ENCODE measurements at regions not wholly inside any gene's neighbourhood (a gene's known extent, or its start where the extent isn't known, plus 50 kb on each side); places are given as distances from the start of the nearest gene placed in this dataset.

DNA sequence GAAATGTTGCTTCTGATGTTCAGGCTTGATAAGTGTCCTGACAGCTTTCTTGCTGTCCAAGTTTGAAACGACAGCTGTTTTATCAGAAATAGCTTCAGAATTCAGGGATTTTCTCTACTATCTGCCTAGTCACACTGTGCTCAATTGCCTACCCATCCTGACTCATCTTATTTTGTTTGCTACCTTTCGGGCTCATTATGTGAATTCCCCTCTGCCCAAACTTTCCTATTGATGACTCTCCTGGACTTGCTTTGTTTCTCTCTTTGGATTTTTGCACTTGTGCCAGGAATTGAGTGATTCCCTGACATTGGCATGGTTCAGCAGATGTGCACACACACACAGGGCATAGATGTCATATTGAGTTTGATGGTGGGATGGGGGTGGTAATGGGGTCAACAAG is 1052.6 kb upstream of the PIK3C3 start:
- TF ChIP-seq, protein P1, sequence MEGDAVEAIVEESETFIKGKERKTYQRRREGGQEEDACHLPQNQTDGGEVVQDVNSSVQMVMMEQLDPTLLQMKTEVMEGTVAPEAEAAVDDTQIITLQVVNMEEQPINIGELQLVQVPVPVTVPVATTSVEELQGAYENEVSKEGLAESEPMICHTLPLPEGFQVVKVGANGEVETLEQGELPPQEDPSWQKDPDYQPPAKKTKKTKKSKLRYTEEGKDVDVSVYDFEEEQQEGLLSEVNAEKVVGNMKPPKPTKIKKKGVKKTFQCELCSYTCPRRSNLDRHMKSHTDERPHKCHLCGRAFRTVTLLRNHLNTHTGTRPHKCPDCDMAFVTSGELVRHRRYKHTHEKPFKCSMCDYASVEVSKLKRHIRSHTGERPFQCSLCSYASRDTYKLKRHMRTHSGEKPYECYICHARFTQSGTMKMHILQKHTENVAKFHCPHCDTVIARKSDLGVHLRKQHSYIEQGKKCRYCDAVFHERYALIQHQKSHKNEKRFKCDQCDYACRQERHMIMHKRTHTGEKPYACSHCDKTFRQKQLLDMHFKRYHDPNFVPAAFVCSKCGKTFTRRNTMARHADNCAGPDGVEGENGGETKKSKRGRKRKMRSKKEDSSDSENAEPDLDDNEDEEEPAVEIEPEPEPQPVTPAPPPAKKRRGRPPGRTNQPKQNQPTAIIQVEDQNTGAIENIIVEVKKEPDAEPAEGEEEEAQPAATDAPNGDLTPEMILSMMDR (IDR thresholded peaks at IDR 0.05; ENCODE audit: extremely low read depth, insufficient read depth, missing control alignments), result no peak
- no peak for DNase-seq (ENCODE audit: low spot score)
- in situ Hi-C loops (cut with MboI; ENCODE audit: low pct_unique_long_range_greater_than_20kb, low sequenced_read_pairs, unreplicated experiment), result no loop called here

DNA sequence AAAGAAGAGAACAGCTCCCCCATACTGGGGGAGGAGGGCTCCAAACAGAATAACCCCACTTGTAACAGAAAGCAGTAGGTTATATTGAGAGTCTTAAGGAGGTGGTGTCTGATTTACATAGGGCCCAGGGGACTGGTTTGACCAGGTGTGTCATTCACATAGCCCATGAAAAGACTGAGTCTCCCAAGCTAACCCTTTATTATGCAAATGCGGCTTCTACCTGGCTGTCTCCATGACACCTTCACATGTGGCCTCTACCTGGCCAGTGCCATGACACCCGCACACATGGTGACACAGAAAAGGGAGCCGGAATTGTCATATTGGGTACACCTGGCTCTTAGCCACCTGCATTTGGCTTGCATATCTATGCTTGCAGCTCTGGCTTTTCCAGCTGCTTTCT is 1057.2 kb upstream of the PIK3C3 start:
- TF ChIP-seq, protein P1 (IDR thresholded peaks at IDR 0.05; ENCODE audit: extremely low read depth, insufficient read depth, missing control alignments), result no peak
- in situ Hi-C loops (cut with MboI; ENCODE audit: low pct_unique_long_range_greater_than_20kb, low sequenced_read_pairs, unreplicated experiment), result no loop called here
- no peak for DNase-seq (ENCODE audit: low spot score)

- in situ Hi-C loops (cut with MboI; ENCODE audit: low pct_unique_long_range_greater_than_20kb, low sequenced_read_pairs, unreplicated experiment), result no loop called here
- TF ChIP-seq, protein P1 (IDR thresholded peaks at IDR 0.05; ENCODE audit: extremely low read depth, insufficient read depth, missing control alignments), result no peak
- DNase-seq (ENCODE audit: low spot score), result no peak
Measured at GRCh38 chr18:40883271-40883670, 1071.8 kb upstream of the PIK3C3 start.

- in situ Hi-C loops (cut with MboI; ENCODE audit: low pct_unique_long_range_greater_than_20kb, low sequenced_read_pairs, unreplicated experiment), result no loop called here
- DNase-seq (ENCODE audit: low spot score), result no peak
- TF ChIP-seq, protein P1 (IDR thresholded peaks at IDR 0.05; ENCODE audit: extremely low read depth, insufficient read depth, missing control alignments), result no peak
Measured at GRCh38 chr18:40882468-40882867, 1072.6 kb upstream of the PIK3C3 start.

GRCh38 chr18:40878371-40878770 is 1076.7 kb upstream of the PIK3C3 start:
- TF ChIP-seq, protein P1 (IDR thresholded peaks at IDR 0.05; ENCODE audit: extremely low read depth, insufficient read depth, missing control alignments), result no peak
- in situ Hi-C loops (cut with MboI; ENCODE audit: low pct_unique_long_range_greater_than_20kb, low sequenced_read_pairs, unreplicated experiment), result no loop called here
- DNase-seq (ENCODE audit: low spot score), result no peak

GRCh38 chr18:40877096-40877495 is 1077.9 kb upstream of the PIK3C3 start:
- TF ChIP-seq, protein P1 (IDR thresholded peaks at IDR 0.05; ENCODE audit: extremely low read depth, insufficient read depth, missing control alignments), result no peak
- no peak for DNase-seq (ENCODE audit: low spot score)
- in situ Hi-C loops (cut with MboI; ENCODE audit: low pct_unique_long_range_greater_than_20kb, low sequenced_read_pairs, unreplicated experiment), result no loop called here

DNA sequence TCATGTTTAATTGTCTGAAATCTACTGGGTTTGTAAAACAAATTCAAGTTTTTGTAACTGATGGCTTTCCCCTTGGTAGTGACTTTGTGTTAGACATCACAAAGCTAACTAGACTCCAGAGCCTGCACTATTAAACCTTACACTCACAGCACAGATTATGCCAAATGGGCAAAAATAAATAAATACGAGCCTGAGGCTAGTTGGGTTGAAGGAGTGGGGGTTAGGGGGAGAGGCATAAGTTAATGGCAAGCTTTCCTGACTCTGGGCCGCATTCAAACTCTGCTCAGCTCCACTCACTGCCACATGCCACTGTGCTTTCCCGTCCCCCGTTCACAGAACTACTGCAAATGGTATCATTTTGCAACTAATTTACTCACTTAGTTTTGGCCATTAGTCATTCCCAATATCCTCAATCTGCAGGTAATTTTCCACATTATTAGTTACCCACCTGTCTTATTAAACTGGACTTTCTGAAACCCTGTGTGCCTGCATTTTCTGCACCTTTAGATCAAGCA is 1079.9 kb upstream of the PIK3C3 start:
- no peak for DNase-seq (ENCODE audit: low spot score)
- in situ Hi-C loops (cut with MboI; ENCODE audit: low pct_unique_long_range_greater_than_20kb, low sequenced_read_pairs, unreplicated experiment), result no loop called here
- TF ChIP-seq, protein P1 (IDR thresholded peaks at IDR 0.05; ENCODE audit: extremely low read depth, insufficient read depth, missing control alignments), result no peak
